ENCODE measurements at regions not wholly inside any gene's neighbourhood (a gene's known extent, or its start where the extent isn't known, plus 50 kb on each side); places are given as distances from the start of the nearest gene placed in this dataset.
"Not testable (repeated sequence)": the region's sequence is repeated elsewhere in the genome, so short reads cannot be mapped to it uniquely, and the experiment has no call there.

GRCh38 chr4:149183638-149184037 is 632.0 kb downstream of the IQCM start:
- no peaks in the 10 kb centered on the region for H3K4me1 Mint-ChIP-seq
- Histone ChIP-seq H3K4me1 (ENCODE audit: control insufficient read depth, insufficient read depth, low read length) (no peaks in the 10 kb centered on the region), H3K9me3 (ENCODE audit: control insufficient read depth, insufficient read depth, low read length) (no peaks in the 10 kb centered on the region), H3K4me3 (ENCODE audit: low read length) (no peak overlapping the region), H3K36me3 (ENCODE audit: control insufficient read depth, insufficient read depth, low read length) (no peaks in the 10 kb centered on the region), H3K27ac (ENCODE audit: low read length) (no peak overlapping the region), H3K27me3 (ENCODE audit: control insufficient read depth, insufficient read depth, low read length) (no peaks in the 10 kb centered on the region)
- peaks cover 4 to 16% of the 10 kb centered on the region in 2 donors for H3K9me3 Mint-ChIP-seq
- no peak overlapping the region for H3K27ac Mint-ChIP-seq
- no peak overlapping the region for H3K4me3 Mint-ChIP-seq
- H3K27me3 Mint-ChIP-seq (ENCODE audit: low read depth in 2 of 2) = no peaks in the 10 kb centered on the region
- intact Hi-C loops (cut with micrococcal nuclease) = no loop called here
- no CpG with 5 or more reads among the region's 1 CpG for WGBS (ENCODE audit: insufficient coverage)
- H3K36me3 Mint-ChIP-seq = no peaks in the 10 kb centered on the region
- DNase-seq = no peak
- no peak for TF ChIP-seq CTCF (IDR thresholded peaks at IDR 0.05)
- no peak for ATAC-seq

GRCh38 chr4:149181459-149181858 is 634.2 kb downstream of the IQCM start:
- H3K4me3 Mint-ChIP-seq; H3K36me3 ChIP-seq (ENCODE audit: control insufficient read depth, insufficient read depth, low read length); intact Hi-C loops (cut with micrococcal nuclease); H3K4me1 ChIP-seq (ENCODE audit: control insufficient read depth, insufficient read depth, low read length); H3K36me3 Mint-ChIP-seq; H3K4me3 ChIP-seq (ENCODE audit: low read length); H3K9me3 ChIP-seq (ENCODE audit: control insufficient read depth, insufficient read depth, low read length); H3K27ac ChIP-seq (ENCODE audit: low read length); ATAC-seq; H3K27me3 ChIP-seq (ENCODE audit: control insufficient read depth, insufficient read depth, low read length); DNase-seq; H3K27me3 Mint-ChIP-seq (ENCODE audit: low read depth in 2 of 2); H3K27ac Mint-ChIP-seq; H3K4me1 Mint-ChIP-seq: not testable (repeated sequence)
- WGBS (ENCODE audit: insufficient coverage) = 100% methylated on average over 1 of the region's 2 CpGs
- H3K9me3 Mint-ChIP-seq = peaks cover 11 to 16% of the 10 kb centered on the region in 2 donors

- 48% methylated on average over 5 of the region's 5 CpGs for WGBS (ENCODE audit: insufficient coverage)
These were observed 639.6 kb downstream of the IQCM start for GRCh38 chr4:149176039-149176438.

GRCh38 chr4:149175549-149175948 is 640.1 kb downstream of the IQCM start:
- H3K36me3 Mint-ChIP-seq = peaks cover 8% of the 10 kb centered on the region
- no peak overlapping the region for H3K27ac Mint-ChIP-seq
- no peak overlapping the region for H3K4me3 Mint-ChIP-seq
- no peaks in the 10 kb centered on the region for H3K4me1 Mint-ChIP-seq
- peaks cover 13 to 16% of the 10 kb centered on the region in 2 donors for H3K9me3 Mint-ChIP-seq
- intact Hi-C loops (cut with micrococcal nuclease) = no loop called here
- Histone ChIP-seq H3K4me1 (ENCODE audit: control insufficient read depth, insufficient read depth, low read length) (no peaks in the 10 kb centered on the region), H3K27ac (ENCODE audit: low read length) (no peak overlapping the region), H3K36me3 (ENCODE audit: control insufficient read depth, insufficient read depth, low read length) (no peaks in the 10 kb centered on the region), H3K27me3 (ENCODE audit: control insufficient read depth, insufficient read depth, low read length) (no peaks in the 10 kb centered on the region), H3K9me3 (ENCODE audit: control insufficient read depth, insufficient read depth, low read length) (no peaks in the 10 kb centered on the region), H3K4me3 (ENCODE audit: low read length) (no peak overlapping the region)
- ATAC-seq = no peak
- DNase-seq = no peak
- TF ChIP-seq CTCF (IDR thresholded peaks at IDR 0.05) = no peak
- no peaks in the 10 kb centered on the region for H3K27me3 Mint-ChIP-seq (ENCODE audit: low read depth in 2 of 2)
- 68% methylated on average over 5 of the region's 5 CpGs for WGBS (ENCODE audit: insufficient coverage)

More at GRCh38 chr4:149176039-149176438, 639.6 kb downstream of the IQCM start:
- H3K9me3 ChIP-seq (ENCODE audit: control insufficient read depth, insufficient read depth, low read length) = no peaks in the 10 kb centered on the region
- no peak for TF ChIP-seq CTCF (IDR thresholded peaks at IDR 0.05)
- H3K4me3 ChIP-seq (ENCODE audit: low read length) = no peak overlapping the region
- peaks cover 13 to 16% of the 10 kb centered on the region in 2 donors for H3K9me3 Mint-ChIP-seq
- peaks cover 8% of the 10 kb centered on the region for H3K36me3 Mint-ChIP-seq
- H3K4me3 Mint-ChIP-seq = no peak overlapping the region
- ATAC-seq (no peak), DNase-seq (no peak)
- H3K27me3 Mint-ChIP-seq (ENCODE audit: low read depth in 2 of 2) = no peaks in the 10 kb centered on the region
- H3K27ac Mint-ChIP-seq = no peak overlapping the region
- no peaks in the 10 kb centered on the region for H3K4me1 ChIP-seq (ENCODE audit: control insufficient read depth, insufficient read depth, low read length)
- no peaks in the 10 kb centered on the region for H3K27me3 ChIP-seq (ENCODE audit: control insufficient read depth, insufficient read depth, low read length)
- intact Hi-C loops (cut with micrococcal nuclease) = no loop called here
- no peaks in the 10 kb centered on the region for H3K36me3 ChIP-seq (ENCODE audit: control insufficient read depth, insufficient read depth, low read length)
- H3K27ac ChIP-seq (ENCODE audit: low read length) = no peak overlapping the region
- no peaks in the 10 kb centered on the region for H3K4me1 Mint-ChIP-seq

All from natural killer cell (primary cell).